NCI-H345 treated with DMSO at 0.1 percent for 48 hours (cell line): ENCODE measurements at regions not wholly inside any gene's neighbourhood (a gene's known extent, or its start where the extent isn't known, plus 50 kb on each side); places are given as distances from the start of the nearest gene placed in this dataset.
"Not testable (repeated sequence)": the region's sequence is repeated elsewhere in the genome, so short reads cannot be mapped to it uniquely, and the experiment has no call there.

ENCODE experiments used
- DNase-seq: peaks from one replicate; lab custom pipeline; 2025; ENCODE audit not compliant: unreplicated experiment; lab: John Stamatoyannopoulos, UW

DNA sequence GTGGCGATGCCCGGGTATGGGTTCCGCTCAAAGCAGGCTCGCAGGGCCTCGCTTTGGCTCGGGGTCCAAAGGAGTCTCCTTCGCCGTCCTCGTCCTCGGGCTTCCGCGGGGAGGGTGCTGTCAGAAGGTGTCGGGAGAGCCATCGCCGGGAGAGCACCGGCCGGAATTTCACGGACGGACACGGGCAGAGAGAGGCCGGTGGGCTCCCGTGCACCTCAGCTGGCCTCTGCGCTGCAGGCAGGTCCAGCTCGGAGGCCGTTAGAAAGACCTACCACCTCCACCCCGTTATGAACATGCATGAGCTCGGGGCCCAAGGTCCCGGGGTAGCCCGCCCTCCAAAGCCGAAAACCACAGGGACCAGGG is 1846.0 kb upstream of the DEFB115 start:
- DNase-seq: not testable (repeated sequence)

DNA sequence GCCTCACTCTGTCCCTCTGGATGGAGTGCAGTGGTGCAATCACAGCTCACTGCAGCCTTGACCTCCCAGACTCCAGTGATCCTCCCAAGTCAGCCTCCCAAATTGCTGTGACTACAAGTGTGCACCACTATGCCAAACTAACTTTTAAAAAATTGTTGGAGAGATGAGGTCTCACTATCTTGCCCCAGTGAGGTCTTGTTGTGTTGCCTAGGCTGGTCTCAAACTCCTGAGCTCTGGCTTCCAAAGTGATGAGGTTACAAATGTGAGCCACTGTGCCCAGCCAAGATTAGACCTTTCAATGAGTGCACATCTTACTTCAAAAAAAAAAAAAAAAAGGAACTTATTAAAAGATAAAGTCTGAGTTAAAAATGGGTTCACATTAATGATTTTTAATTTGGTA is 1838.1 kb upstream of the DEFB115 start:
- DNase-seq: no peak

DNA sequence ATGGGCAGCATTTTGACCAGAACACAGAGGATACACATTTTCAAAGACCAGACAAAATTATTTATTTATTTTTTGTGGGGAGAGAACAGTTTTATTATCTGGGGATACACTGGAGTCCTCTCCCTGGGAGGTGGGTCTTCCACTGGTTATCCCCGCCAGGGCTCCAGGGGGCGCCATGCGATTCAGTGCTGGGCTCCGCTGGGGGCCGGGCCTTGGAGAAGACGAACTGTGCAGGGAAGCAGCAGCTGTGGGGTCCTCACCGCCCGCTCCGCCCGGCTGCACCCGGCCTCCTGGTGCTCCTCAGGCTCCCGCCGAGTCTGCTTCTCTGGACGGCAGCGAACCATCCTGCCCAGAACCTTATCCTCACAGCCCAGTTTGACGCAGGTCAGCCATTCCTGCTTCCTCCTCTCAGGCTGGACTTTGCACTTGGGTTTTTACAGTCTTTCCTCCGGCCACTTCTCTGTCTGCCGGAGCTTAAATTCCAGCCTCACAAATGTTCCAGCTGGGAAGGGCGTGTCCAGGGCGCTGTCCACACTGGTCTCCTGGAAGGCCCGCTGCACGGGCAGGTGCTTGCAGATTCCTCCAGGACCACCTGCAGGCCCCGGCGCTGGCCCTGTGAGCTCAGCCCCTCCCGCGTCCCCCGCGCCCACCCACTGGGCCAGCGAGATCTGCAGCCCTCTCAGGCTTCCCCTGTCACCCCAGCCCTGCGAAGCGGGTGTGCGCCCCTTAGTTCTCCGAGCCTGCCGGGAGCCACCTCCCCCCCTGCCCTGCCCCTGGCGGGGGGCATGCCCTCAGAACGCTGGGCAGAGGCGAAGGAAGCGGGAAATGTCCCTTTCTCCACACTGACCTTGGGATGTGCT is 1830.0 kb upstream of the DEFB115 start:
- no peak for DNase-seq

DNA sequence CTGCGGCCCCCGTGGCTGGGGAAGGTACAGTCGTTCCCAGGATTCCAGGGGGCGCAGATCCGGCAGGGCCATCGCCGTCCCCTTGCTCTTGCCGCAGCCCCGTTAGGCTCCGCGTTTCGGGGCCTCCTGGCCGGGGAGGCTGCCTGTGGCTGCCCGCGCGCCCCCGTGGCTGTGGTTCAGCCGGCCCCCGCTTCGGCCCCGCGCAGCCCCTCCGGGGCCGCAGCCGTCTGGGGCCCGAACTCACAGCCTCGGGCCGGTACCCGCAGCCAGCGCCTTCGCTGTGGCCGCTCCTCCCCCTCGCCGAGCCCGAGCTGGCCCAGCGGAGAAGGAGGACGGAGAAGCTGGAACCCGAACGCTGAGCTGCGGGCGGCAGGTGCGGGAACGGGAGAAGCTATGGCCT is 1826.9 kb upstream of the DEFB115 start:
- no peak for DNase-seq

DNA sequence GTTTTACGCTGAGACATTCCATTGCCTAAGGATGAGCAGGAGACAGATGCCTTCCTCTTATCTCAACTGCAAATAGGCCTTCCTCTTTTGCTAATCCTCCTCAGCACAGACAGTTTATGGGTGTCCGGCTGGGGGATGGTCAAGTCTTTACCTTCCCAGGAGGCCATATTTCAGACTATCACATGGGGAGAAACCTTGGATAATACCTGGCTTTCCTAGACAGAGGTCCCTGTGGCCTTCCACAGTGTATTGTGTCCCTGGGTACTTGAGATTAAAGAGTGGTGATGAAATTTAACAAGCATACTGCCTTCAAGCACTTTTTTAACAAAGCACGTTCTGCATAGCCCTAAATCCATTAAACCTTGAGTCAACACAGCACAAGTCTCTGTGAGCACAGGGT is 1816.7 kb upstream of the DEFB115 start:
- not testable (repeated sequence) for DNase-seq

DNA sequence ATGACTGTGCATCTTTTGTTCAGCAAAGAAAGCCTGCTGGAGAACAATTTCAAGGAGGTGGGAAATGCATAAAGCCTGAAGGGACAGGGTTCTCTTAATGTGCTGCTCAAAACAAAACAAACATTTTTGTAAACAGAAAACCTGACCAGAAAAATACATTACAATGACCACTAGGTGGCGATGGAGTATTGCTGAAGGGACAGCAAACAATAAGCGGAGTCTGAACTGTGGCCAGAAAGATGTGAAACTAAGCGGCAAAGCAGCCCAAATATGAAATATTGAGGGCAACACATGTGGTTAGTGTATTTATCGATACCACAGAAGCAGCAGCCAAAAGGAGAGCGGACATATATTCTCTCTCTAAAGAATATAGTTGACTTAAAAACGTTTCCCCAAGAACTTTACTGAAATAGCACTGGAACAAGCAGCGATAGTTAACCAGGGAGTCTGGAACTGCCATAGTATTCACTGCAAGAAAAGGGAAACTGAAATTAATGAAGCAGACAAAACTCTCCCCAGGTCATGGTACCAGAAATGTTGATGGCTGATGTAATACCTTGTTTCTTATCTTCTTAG is 1814.2 kb upstream of the DEFB115 start:
- DNase-seq: peak; percentile 18

DNA sequence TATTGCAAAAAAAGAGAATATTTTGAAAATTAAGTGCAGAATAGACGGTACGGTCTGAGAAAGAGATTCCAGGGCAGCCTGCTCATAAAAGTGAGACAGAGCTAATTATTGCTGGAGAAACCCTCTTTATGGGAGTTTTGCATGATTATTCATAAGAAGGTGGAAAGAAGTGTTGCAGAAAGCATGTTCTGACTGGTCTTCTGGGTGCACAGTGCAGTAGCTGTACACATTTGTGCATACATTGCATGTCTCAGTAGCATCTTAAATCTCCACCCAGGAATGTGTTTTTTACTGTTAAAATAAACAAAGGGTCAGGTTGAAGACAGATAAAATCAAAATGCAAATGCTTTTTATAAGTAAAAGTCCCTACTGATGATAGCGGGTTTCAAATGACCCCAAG is 1813.6 kb upstream of the DEFB115 start:
- DNase-seq: no peak

DNA sequence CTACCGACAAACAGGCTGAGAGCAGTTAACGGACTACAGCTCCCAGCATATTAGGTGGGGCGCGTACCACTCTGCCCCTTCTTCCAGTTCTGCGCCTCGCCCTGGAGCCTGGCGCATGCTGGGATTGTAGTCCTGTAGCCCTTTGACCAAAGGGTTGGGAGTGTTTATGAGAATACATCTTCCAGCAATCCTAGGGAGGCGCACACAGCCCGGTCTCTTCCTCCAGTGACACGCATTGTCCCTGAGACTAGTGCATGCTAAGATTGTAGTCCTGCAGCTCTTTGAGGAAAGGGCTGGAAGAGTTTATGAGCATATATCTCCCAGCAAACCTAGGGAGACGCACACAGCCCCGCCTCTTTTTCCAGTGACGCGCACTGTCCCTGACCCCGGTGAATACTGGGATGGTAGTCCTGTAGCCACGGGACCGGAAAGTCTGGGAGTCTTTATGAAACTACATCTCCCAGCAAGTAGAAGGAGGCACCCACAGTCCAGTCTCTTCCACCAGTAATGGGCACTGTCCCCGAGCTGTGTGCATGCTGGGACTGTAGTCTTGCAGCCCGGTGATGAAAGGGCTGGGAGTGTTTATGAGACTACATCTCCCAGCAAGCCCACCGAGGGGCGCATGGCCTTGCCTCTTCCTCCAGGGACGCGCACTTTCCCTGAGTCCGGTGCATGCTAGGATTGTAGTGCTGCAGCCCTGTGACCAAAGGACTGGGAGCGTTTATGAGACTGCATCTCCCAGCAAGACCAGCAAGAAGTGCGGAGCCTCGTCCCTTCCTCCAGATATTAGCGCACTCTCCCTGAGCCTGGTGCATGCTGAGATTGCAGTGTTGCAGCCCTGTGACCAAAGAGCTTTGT is 1812.2 kb upstream of the DEFB115 start:
- peak; percentile 0 for DNase-seq

DNA sequence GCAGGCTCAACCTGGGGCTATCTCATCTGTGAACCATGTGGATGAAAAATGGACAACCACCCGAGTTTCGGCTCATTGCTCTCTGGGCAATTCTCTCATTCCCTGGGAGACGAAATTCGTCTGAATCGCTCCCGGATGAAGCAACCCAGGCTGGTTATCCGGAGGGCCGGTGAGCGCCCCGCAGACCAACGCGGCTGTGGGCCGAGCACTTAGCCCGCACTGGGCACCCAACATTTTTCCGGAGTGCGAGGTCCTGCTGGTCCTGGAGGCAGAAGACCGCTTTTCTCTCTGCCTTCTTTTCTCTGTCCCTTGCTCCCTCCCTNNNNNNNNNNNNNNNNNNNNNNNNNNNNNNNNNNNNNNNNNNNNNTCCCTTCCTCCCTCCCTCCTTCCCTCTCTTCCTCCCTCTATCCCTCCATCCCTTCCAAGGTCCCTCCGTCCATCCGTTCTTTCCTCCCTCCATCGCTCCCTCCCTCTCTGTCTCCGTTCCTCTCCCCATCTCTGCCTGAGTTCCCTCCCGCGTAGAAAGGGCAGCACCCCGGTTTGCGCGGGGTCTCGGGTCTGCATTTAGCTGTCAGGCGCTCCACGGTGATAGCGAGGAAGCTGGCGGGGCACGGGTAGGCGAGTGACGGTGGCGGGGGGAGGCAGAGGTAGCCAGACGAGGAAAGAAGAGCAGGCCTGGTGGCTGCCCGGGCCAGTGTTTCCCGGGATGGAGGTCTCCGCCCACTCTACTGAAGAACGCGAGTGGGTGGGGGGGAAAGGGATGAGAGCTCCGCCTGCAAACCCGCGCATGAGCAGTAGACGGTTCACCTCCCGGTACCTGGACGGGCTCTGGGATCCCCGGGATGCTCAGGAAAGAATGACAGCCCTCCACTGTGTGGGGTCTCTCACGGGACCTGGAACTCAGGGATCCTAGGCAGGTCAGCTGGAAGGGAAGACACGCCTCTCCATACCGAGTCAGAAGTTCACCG is 1809.7 kb upstream of the DEFB115 start:
- DNase-seq: not testable (repeated sequence)

DNA sequence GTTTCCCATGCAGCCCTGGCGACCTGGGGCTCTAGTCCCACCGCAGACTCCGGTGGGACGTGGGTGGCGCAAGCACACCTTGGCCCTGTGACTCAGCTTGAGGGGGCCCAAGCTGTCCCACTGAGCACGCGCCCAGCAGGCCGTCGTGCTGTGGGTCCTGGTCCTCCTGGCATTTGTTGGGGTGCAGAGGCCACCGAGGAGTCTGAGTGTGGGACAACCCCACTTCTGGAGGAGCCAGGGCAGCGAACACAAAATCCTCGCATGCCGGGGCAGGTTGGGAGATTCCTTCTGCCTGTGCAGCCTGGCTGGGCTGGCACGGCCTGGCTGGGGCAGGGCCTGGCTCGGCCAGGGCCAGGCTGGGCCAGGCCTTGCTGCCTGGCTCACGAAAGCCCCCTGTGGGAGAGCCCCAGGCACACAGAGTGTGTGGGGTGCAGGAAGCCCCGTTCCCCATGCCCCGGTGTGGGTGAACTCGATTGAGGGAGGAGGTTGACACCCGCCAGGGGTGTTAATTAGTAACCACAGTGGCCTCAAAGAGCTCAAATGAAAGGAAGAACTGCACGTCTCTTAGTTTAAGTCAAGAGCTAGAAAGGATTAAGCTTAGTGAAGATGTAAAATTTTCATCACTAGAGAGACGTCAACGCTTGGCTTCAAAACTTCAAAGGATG is 1808.5 kb upstream of the DEFB115 start:
- DNase-seq: no peak

DNA sequence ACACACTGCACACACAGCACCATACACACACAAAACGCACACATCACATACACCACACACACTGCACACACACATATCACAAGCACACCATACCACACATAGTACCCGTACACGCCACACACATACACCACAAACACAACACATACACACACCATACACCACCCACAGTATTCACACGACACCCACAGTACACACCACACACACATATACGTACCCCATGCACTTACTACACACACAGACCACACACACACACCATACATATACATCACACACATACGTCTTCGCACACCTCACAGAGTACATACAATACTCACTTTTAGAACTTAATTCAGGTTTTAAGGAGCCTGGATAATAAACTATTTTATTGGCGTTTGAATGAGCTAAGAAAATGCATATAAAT is 1805.3 kb upstream of the DEFB115 start:
- DNase-seq: no peak

DNA sequence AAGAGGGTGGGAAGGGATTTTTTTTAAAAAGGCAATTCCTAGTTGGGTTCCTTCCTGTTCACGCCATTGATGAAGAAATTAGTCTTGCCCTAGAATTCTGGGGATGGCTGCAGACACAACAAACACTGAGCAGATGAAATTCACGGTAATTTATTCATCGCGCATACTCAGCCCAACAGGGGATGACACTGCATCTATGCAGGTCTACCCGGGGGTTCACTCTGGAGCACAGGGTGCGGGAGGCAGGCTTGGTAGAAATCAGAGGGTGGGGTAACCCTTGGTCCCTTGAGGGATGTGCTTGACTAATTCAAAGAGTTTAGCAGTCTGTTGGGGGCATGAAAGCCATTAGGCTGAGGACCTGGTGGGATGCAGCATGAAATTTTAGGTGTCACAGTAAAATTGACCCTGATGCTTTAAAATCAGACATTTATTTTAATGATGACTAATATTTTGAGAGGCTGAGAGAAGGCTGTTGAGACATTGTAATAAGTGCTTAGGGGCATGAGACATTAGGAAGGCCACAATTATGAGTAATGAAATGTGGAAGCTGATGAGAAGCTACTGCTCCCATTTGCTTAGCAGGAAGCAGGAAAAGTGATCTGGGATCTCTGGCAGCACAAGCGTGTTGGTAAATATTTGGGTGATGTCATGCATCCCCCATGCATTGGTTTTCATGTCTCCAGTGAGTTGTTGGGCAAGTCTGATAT is 1800.3 kb upstream of the DEFB115 start:
- not testable (repeated sequence) for DNase-seq

DNA sequence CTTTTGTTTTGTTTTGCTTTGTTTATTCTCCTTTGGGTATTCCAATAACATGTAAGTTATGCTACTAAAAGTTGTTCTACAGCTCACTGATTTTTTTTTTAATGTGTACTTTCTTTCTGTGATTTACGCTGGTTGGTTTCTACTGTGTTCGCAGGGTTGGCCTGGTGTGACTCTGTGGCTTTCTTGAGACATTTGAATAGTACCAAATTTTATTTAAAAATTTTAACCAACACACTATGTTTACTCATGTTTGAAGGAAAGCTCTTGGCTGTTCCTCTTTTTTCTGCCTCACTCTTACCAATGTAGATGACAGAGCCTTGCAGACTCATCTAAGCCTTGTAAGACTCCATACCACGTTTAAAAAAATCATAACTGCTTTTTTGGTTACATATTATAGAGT is 1784.9 kb upstream of the DEFB115 start:
- no peak for DNase-seq

DNA sequence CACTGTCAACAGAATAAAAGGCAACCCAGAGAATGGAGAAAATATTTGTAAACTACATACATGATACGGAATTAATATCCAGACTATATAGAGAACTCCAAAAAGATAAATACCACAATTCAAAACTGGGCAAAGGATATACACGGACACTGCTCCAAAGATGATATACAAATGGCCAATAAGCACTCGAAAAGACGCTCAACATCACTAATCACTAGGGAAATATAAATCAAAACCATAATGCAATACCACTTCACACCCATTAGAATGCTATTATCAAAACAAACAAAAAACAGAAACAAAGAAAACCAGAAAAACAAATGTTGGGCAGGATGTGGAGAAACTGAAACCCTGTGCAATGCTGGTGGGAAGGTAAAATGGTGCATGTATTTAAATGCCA is 1764.6 kb upstream of the DEFB115 start:
- DNase-seq: not testable (repeated sequence)

DNA sequence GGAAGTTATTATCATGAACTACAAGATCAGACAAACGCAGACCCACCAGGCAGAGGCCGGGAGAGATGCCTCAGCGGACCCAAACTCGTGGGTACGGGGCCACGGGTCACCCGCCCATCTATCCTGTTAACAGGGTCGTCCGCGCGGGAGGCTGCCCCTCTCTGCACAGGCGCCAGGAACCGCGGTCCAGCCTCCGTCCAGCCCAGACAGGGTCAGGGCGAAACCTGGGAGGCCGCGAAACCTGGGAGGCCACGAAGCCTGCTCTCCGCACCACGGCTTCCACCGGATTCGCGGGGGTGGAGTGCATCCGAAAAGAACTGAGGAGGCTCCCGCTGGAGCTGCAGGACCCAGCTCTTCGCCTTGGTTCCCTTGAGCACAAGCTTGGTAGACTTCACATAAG is 1760.7 kb upstream of the DEFB115 start:
- not testable (repeated sequence) for DNase-seq

DNA sequence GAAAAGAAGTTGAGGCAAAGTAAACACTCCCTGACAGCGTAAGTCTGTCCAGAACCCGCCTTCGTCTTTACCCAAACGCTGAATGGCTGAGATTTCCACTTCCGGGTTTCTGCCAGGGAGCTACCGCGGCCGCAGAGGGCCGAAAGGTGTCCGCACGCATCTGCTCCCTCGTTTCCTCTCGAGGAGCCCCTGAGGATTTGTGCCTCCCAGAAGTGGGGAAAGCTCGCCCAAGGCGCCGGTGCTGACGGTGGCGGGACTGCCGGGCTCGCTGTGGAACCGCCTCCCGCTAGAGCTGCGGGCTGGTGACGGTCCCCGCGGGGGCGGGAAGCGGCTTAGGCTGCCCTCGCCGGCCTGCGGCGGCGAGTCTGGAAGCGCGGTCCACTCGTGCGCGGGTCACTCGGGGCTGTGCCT is 1760.2 kb upstream of the DEFB115 start:
- peak; percentile 47 for DNase-seq

DNA sequence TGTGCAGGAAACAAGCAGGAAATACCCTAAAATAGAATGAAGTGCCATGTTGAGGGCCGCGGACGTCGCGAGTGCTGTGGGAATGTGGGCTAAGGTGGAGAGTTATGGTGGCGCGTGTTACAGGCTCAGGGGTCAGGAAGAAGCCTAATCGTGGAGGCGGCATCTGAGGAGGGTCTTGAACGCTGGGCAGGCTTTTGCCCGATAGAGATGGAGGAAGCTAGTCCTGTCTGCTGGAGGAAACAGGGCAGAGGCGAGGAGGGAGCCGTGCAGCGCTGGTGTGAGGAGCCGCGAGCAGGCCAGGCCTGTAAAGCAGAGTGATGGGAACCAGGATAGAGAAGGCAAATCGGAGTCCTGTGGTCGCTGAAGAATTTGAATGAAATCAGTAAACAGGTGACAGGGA is 1759.8 kb upstream of the DEFB115 start:
- not testable (repeated sequence) for DNase-seq

DNA sequence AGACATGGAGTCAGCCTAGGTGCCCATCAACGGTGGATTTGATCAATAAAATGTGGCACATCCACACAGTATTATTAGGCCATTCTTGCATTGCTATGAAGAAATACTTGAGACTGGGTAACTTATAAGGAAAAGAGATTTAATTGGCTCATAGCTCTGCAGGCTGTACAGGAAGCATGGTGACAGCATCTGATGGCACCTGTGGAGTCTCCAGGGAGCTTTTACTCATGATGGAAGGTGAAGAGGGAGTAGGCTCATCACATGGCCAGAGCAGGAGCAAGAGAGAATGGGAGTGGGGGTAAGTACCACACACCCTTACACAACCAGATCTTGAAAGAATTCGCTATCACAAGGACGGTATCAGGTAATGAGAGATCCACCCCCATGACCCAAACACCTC is 1756.7 kb upstream of the DEFB115 start:
- DNase-seq: not testable (repeated sequence)

DNA sequence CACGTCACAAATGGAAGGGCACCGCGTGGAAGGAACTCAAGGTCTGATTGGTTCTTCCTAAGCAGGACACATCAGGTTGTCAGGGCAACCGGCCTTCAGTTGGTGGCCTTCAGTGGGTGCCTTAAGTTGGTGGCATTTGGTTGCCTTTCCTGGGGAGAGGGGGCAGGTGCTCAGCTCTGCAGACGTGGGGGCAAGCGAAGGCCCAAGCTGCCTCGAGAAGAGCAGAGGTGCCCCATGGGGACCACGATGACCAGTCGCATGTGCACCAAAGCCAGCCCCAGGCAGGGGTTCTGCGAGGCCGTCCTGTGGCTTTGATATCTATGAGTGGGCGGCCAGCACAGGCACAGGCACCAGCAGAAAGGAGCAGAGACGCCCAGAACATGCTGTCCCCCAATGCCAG is 1742.8 kb upstream of the DEFB115 start:
- DNase-seq: not testable (repeated sequence)
